ENCODE measurements at regions not wholly inside any gene's neighbourhood (a gene's known extent, or its start where the extent isn't known, plus 50 kb on each side); places are given as distances from the start of the nearest gene placed in this dataset.
A peak's percentile ranks its signal among the peaks of the same experiment; 100 is the strongest.

DNA sequence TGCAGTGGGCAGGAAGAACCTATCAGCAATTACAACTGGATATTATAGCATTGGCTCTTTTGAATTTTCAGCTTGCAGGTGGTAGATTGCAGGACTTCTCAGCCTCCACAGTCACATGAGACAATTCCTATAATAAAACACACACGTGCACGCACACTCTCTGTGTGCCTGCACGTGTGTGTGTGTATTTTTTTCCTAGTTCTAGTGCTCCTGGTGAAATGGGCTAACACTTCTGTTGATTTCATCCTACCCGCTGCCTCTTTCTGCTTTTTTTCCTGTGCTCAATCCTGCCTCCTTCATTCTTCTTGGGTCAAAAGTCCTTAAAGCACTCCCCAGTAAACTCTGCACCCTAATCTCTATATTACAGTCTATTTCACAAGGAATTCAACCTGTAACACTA is 320.1 kb downstream of the OSTF1 start:
- no peak for DNase-seq

DNA sequence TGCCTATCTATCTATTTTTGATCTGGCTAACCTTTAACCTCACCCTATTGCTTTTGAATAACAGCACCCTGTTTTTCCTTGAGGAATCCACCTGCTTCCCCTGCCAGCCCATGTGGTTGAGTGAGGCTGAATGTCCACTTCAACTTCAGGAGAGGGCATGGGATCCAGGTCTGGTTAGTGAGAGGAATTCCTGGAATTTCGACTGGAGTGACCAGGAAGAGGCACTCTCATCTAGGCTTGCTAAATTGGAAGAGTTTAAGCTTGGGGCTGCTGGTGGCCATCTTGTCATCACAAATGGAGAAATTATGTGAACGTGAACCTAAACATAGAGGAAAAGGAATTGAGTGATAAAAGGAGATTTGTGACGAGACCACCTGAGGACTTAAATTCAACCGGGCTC is 322.1 kb downstream of the OSTF1 start:
- DNase-seq, result no peak

DNA sequence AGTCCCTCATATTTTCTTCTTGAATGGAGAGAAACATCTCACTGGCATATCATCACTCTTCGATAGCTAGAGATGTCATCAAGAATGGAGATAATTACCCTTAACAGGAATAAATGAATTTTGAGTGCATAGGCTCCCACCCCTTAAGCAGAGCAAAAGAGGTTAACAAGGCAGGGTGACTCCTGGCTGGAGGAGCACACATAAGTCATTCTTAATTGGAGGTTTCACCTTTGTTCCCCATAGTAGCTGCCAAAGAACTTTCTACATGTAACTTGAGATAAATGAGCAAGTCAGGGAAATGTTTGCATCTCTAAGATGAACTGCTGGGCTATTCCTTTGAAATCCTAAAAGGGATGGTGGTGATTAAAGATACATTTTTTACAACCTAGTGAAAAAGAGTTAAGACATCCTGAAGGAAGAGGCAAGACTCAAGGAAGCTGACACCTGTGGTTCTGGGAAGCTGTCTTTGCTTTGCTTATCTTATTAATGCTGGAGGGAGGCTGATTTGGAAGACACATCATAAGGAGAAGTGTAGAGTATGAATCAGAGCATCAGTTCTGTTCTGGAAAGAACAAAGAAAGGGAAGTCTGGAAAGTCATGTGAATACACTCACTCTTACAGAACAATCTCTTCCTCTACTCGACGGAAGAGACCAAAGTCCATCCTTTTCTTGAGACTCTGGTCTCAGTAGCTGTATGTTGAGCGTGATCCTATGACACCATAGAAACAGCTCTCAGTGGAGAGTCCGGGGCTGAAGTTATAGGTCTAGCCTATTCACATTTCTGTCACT is 326.3 kb downstream of the OSTF1 start:
- DNase-seq, result no peak

DNA sequence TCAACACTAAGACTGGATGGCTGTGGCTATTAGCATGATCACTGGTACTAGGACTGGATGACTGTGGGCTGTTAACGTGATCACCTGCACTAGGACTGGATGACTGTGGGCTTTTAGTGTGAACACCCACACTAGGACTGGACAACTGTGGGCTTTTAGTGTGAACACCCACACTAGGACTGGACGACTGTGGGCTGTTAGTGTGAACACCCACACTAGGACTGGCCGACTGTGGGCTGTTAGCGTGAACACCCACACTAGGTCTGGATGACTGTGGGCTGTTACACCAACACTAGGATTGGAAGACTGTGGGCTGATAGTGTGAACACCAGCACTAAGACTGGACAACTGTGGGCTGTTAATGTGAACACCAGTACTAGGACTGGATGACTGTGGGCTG is 329.2 kb downstream of the OSTF1 start:
- DNase-seq, result no peak

DNA sequence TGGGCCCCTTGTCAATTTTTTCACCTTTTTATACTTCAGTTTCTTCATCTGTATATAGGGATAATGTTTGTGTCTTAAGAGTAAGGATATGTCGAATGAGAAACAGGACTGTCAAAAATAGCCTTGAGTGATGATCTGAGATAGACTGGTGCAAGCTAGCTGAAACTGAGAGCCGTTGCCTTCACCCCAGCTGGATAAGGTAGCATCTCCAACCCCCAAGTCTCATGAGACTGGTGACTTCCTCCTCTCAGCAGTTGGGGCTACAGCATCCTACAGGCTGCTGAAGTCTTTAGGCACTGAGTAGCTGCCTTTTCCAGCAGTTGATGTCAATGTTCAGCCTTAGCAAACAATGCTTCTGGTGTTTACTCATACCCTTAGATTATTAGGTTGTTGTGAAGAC is 330.2 kb downstream of the OSTF1 start:
- no peak for DNase-seq

DNA sequence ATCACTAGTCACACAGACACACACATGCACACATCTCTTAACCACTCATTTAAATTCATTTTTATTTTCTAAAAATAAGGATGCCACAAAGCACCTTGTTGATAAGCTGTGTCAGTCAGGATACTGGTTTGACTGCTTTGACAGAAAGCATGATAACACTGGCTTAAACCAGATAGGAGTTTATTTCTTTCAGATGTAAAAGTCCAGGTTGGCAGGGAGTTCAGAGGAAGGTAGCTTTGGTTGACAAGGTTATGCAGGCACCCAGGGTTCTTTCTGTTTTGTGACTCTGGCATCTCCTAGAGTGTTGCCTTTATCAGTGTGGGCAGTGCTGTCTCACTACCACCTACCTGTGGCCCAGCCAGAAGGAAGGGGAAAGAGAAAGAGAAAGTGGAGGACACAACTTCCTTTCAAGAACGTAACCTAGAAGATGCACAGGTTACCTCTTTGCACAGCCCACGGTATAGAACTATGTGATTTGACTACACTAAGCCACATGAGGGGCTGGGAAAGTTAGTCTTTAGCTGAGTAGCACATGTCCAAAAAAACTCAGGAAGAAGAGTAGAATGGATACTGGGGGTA is 334.7 kb downstream of the OSTF1 start:
- DNase-seq, result no peak

DNA sequence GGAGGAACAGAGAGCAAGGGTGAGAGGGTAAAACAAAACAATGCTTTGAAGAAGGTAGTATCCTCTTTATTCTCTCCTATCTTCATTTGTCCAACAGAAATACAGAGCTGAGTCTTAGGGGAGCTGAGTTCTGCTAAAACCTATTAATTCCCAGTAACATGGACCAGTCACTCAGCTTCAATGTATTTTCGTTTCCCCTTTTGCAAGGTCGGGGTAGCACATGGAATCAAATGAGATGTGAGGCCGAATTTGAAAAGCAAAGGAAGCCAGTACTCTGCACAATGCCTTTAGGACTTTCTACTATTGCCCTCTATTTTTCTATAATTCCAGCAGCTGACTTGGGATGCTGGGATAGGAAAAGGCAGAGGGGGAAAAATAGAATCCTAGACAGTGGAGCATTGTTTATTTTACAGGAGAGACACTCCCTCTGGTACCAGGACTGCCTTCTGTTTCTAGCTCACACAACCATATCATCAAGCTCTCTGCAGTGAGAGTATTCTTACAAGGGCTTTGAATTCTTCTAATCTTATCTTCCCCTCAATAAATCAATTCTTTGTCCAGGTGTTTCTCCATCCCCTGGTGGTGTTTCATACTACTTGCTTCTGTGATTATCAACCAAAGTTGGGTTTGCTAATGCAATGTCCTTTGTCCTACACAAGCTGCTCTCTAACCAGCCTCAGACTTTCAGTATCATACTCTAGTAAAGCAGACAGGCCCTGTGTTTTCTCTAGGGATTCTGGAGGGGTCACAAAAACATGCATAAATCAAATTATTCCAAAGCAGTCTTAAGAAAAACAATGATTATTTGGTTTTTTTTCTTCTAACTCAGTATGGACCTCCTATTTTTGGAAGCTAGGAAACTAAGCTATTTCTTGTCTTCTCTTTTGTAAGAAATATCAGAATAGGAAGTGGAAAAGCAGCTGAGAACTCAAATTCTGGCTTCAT is 341.5 kb downstream of the OSTF1 start:
- no peak for DNase-seq

DNA sequence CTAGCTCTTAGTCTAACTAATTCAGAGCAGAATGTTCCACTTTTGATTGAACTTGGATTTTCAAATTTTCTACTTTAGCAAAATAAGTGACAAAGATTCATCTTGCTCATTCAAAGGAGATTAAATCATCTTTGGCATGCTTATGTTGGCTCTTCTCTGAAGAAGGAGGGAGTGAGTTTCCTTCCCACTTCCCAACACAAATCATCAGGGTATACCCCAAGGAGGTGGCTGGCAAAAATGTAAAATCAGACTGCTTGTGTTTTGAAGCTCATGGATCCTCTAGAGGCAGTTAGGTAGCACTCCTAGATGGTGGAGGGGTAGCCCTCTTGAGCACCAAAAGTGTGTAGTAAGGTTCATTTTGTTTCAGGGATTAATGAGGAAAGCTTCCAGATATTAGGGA is 343.1 kb downstream of the OSTF1 start:
- no peak for DNase-seq

DNA sequence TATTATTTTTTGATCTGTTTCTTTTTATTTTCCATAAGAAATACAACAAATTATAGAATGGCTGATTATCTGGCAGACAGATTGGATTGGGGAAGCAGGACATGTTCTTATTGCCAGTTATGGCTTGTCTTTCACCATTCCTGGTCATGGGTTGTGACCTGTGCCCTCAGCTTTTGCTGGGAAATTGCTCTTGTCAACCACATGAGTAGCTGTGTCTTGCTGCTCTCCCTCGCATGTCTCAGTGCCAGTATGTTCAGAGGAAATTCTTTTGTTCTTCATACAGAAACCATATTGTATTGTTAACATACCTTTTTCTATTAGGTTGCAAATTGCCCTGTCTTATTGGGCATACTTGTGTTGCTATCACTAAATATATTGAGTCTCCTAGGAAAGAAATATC is 344.1 kb downstream of the OSTF1 start:
- no peak for DNase-seq

DNA sequence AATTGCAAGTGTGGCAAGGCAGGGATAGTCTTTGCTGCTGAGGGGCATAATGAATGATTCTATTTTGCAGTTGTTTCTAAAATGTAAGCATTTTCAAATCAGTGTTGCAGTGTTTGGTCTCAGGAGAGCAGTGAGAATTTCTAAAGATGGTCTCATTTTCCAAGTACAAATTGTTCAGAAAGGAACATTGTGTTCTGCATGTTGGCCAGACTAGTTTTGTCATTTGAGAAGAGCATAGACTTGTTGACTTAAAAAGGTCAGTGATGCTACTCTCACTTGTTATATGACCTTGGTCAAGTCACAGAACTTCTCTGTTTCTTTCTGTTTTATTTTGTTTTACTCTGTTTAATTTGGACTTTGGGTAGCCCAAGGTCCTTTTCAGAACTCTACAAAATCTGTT is 344.6 kb downstream of the OSTF1 start:
- no peak for DNase-seq

DNA sequence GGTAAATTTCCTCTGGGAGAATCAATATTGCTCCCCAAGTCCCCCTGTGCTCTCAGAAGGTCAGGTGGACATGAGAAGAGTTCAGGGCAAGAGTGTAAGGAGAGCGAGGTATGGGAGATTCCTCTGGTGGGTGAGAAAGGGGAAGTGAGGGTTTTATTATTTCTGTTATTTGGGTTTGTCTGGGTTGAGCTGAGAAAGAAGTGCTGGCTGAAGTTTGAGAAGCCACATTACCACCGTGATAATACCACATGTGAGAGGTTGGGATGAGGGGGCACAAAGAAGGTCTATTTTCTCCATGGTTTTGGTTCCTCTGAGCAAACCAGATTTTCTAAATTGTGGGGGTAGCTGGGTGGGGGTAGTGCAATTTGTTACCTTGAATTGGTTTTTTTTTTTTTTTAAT is 350.4 kb downstream of the OSTF1 start:
- DNase-seq, result no peak

DNA sequence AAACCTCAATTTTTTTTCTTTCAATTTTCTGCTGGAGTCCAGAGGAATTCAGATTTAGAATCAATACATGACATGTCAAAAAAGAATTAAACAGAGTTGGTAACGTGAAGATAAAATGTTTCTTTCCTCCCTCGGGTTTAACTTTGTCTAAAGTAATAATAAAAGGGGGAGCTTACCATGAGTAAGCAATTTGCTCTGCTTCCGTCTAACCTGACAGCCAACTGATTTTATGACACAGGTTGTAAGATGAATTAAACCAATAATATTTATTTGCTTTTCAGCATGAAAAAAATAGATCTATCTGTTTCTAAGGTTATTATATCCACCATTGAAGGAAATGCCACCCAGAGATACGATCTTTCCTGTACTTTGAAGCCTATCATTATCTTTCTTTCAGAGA is 352.6 kb downstream of the OSTF1 start:
- no peak for DNase-seq

DNA sequence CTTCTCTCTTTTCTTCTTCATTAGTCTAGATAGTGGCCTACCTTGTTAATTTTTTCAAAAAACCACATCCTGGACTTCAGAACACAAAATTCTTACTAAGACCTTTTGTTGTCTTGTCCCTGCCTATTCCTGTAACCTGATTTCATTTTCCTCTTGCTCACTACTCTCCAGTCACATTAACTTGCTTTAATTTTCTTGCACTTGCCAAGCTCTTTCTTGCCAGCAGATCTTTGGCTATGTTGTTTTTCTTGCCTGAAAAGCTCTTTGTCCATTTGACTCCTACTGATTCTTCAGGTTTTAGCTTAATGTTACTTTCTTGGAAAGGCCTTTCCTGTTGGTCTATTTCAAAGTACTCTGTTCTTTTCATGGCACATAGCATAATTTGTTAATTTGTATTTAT is 356.8 kb downstream of the OSTF1 start:
- DNase-seq, result no peak

DNA sequence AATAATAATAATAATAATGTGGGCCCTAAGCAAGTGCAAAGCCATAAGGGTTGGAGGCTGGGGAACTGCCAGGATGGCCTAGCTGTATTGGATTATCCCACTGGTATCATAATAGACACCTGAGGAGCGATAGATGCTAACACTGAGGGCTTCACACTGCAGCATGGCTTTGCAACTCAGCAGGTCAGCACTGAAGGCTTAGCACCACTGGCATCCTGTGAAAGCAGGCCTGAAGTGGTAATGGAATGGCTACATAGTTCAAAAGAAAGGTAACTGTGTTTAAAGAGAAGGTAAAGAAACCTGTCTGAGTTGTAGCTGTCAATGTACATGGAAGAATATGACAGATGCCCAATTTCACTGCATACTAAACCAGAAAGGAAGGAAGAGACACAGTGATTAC is 359.0 kb downstream of the OSTF1 start:
- no peak for DNase-seq

DNA sequence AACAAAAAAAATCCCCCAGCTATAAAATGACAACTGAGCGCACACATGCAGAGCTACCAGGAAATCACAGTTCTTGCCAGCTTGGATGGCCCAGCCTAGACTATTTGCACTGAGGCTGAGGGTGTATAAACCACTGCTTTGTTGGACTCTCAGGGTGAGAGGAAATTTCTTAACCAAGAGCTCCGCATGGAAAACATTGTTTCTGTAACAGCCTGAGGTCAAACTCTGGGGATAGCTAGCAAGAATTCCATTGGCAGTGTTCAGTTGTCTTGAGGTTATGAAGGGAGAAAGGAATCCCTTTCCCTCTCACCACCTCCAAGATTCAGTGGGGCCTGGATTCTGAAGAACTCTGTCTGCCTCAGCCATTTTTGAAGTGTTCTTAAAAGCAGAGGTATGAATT is 360.0 kb downstream of the OSTF1 start:
- DNase-seq, result no peak

DNA sequence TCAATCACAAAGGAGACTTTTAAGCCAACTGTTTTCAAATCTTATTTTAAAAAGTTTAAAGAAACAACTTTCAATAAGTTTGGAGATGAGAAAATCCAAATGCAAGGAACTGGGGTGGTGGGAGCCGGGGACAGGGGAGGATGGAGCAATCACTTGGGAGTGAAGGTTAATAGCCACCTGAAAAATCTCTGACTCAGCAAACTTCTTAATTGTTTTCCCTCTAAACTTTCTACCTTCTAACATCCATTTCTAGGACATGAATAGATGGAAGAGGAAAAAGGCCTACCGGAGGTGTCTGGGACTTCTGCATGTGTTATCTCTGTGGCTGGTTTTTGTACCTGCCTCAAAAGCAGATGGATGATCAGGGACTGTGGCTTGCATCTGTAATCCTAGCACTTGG is 360.6 kb downstream of the OSTF1 start:
- no peak for DNase-seq

DNA sequence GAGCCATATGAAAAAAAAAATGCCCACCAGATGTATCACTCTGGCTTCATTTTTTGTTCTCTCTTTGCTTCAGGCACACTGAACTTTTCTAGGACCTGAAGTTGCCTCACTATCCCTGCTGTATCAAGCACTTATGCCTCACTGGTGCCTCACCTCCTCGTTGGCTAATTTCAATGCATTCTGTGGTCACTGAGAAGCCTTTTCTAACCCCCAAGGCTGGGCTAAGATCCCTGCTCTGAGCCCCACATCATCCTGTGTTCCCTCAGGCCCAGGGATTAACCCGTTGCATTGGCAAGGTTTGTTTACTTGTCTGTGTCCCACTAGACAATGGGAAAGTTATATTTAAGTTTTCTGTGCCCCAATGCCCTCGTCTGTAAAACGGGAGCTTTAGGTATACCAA is 362.7 kb downstream of the OSTF1 start:
- no peak for DNase-seq

DNA sequence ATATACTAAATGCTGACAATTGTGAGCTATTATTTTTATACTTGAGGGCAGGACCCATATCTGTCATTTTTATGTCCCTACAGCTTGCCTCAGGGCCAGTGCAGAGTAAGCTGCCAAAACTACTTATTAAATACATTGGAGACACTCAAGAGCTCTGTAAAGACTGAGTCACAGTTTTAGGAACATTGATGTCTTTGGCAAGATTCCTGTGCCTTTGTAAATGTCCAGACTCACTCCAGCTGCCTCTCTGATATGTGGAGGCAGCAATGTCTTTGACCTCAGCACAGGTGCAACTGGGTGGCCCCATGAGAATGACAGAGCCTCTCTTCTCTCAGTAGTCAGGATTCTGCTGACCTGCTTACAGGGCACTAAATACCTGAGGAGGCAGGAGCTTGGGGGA is 363.2 kb downstream of the OSTF1 start:
- DNase-seq, result no peak

DNA sequence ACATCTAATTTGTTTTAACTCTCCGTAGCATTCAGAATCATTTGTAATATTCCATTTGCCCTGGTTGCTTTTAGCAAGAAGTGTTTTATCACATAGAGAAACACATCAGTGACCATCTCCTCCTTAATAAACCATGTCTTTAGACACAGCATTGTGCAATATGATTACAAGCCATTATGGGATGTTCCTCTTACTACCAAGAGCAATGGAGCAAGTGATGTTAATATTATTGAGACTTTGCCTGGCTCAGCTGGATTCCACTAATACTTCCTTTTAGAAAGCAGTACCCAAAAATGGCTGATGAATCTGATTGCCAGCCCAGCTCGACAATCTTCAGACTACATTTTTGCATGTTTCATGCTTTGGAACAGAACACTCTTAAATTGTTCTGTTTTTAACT is 364.2 kb downstream of the OSTF1 start:
- DNase-seq, result no peak

DNA sequence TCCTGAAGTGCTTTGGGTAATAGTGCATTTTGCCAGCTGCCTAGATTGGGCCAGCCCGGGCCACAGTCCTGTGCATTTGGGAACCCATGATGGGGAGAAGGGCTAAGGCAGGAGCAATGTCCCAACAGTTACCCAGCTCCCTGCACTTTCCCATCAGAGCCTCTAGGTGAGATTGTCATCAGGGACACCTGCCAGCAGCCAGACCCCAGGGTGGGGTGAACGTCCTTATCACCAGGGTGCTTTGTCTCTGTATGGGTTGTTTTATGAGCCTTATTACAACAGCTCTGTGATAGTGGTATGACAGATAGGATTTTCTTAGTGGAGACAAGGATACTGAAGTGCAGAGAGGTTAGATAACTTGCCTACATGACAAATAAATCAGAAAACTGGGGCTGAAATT is 365.7 kb downstream of the OSTF1 start:
- no peak for DNase-seq

DNA sequence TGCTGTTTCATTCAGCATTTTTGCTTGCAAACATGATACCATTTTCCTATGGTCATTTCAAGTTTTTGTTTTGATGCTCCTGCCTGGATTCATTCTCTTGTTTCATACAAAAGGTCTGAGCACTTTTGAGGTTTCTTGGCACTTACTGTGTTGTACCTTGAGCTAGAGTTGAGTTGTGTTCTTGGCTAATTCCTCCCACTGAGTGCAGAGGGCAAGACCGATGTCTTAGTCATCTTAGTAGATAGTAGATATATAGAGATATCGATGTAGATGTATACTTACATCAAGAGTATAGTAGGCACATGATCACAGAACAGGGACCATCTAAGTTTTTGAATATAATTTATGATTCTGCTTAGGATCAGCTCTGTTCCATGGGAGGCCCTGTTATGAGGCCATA is 366.6 kb downstream of the OSTF1 start:
- no peak for DNase-seq

DNA sequence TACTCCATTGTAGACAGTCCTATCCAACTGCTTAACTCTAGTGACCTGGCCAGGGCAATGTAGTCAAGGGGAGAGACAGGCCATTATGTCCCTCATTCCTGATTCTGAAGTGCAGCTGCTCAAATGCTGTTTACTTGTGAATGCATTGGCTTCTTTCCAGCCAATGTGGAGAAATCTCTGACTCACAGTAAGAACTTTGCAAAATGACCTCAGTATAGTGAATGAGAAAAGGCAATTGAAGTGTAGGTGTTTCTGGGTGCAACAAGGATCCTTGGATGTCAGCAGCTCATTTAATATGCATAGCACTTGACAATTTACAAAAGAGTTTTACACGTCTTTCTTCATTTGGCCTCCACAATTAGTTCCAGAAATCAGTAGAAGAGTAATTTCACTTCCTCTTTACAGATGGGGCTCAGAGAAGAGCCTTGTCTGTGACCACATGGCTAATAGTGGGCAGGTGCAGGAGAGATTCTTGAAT is 367.2 kb downstream of the OSTF1 start:
- DNase-seq, result peak in 2 of 51 donors; percentile 2 to 7

Data from hypothalamus (tissue), 51 donors.